Vagina (tissue), 2 donors: ENCODE measurements at regions not wholly inside any gene's neighbourhood (a gene's known extent, or its start where the extent isn't known, plus 50 kb on each side); places are given as distances from the start of the nearest gene placed in this dataset.

Source experiments
- POLR2A ChIP-seq, 2 donors: fragments of 450-650 bp; IDR thresholded peaks; one replicate each; pipeline ENCODE4 v1.6.1; 2017; ENCODE audit warnings: antibody characterized with exemption in 2 of 2, mild to moderate bottlenecking in 2 of 2, moderate library complexity in 2 of 2
- POLR2AphosphoS5 ChIP-seq, 2 donors: sonication (generic); formaldehyde crosslinking; IDR thresholded peaks; one replicate each; pipeline ENCODE4 v1.9.0; 2017; ENCODE audit warnings: antibody characterized with exemption in 2 of 2, mild to moderate bottlenecking in 2 of 2, low read depth in 1 of 2; ENCODE audit not compliant: insufficient read depth in 1 of 2

DNA sequence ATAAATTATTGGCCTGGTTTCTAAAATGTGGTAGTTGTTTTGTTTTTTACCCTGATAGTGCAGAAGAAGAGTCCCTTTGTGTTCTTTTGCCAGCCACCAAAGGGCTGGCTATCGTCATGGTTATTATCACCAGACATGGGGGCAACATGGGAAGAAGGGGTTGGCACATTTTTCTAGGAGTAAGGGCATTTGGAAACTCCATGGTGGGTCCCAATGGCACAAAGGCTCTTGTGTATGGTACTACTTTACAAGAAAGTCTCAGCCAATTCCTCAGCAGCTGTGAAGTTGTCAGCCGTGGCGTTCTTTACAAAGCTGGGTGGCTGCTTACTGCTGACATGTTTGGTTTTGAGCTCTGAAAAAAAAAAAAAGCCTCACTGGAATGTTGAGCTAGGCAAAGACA lies 330.4 kb upstream of the ESRRG start:
- TF ChIP-seq POLR2A (IDR thresholded peaks at IDR 0.05) (no peak), POLR2AphosphoS5 (IDR thresholded peaks at IDR 0.05; ENCODE audit: insufficient read depth in 1 of 2, low read depth in 1 of 2) (no peak)
